ENCODE measurements at regions not wholly inside any gene's neighbourhood (a gene's known extent, or its start where the extent isn't known, plus 50 kb on each side); places are given as distances from the start of the nearest gene placed in this dataset.
"Not testable (repeated sequence)": the region's sequence is repeated elsewhere in the genome, so short reads cannot be mapped to it uniquely, and the experiment has no call there.

GRCh38 chr17:64773836-64774761 is 112.0 kb upstream of the SMURF2 start:
- DNase-seq: no peak

- no peak for DNase-seq
Observed at GRCh38 chr17:64773386-64773835, 111.3 kb upstream of the SMURF2 start.

GRCh38 chr17:64772845-64773299 is 110.8 kb upstream of the SMURF2 start:
- DNase-seq: no peak

- no peak for DNase-seq
Observed at GRCh38 chr17:64771980-64772844, 110.1 kb upstream of the SMURF2 start.

GRCh38 chr17:64769712-64770111 is 107.6 kb upstream of the SMURF2 start:
- DNase-seq: no peak

GRCh38 chr17:64767269-64767997 is 105.3 kb upstream of the SMURF2 start:
- DNase-seq: no peak

GRCh38 chr17:64765191-64765889 is 103.2 kb upstream of the SMURF2 start:
- no peak for DNase-seq

GRCh38 chr17:64750891-64751677 is 89.0 kb upstream of the SMURF2 start:
- no peak for DNase-seq

- no peak for DNase-seq
Observed at GRCh38 chr17:64750478-64750877, 88.4 kb upstream of the SMURF2 start.

GRCh38 chr17:64749306-64749705 is 87.2 kb upstream of the SMURF2 start:
- no peak for DNase-seq

- no peak for DNase-seq
Observed at GRCh38 chr17:64747938-64748540, 85.9 kb upstream of the SMURF2 start.

- no peak for DNase-seq
Observed at GRCh38 chr17:64742326-64742725, 80.2 kb upstream of the SMURF2 start.

GRCh38 chr17:64741916-64742315 is 79.8 kb upstream of the SMURF2 start:
- DNase-seq: not testable (repeated sequence)

GRCh38 chr17:64741038-64741641 is 79.0 kb upstream of the SMURF2 start:
- peak in 28 of 51 donors; percentile 3 to 61 (median 37) for DNase-seq

GRCh38 chr17:64739316-64740058 is 77.4 kb upstream of the SMURF2 start:
- peak in 9 of 51 donors; percentile 5 to 57 (median 28) for DNase-seq

- DNase-seq: peak in 6 of 51 donors; percentile 3 to 8 (median 6)
Observed at GRCh38 chr17:64736804-64737492, 74.8 kb upstream of the SMURF2 start.

- peak in 20 of 51 donors; percentile 4 to 41 (median 20) for DNase-seq
Observed at GRCh38 chr17:64732336-64733006, 70.4 kb upstream of the SMURF2 start.
